ENCODE measurements at regions not wholly inside any gene's neighbourhood (a gene's known extent, or its start where the extent isn't known, plus 50 kb on each side); places are given as distances from the start of the nearest gene placed in this dataset.

GRCh38 chr2:66649006-66649405 lies 214.1 kb downstream of the MEIS1 start:
- no peak for DNase-seq
- Histone ChIP-seq H2AFZ (ENCODE audit: low read length) (no peak overlapping the region), H3K4me1 (ENCODE audit: low read length) (no peaks in the 10 kb centered on the region), H3K27me3 (replicated peaks; ENCODE audit: insufficient read depth, low read length) (no peaks in the 10 kb centered on the region), H3K9me2 (replicated peaks; ENCODE audit: insufficient read depth, low read length) (no peaks in the 10 kb centered on the region), H3K27ac (ENCODE audit: low read length) (no peak overlapping the region), H3K9me3 (replicated peaks; ENCODE audit: insufficient read depth, low read length) (no peaks in the 10 kb centered on the region), H3K9ac (ENCODE audit: low read length) (no peak overlapping the region), H3K4me2 (ENCODE audit: low read depth, low read length) (no peak overlapping the region), H4K20me1 (ENCODE audit: insufficient read depth, low read length) (no peaks in the 10 kb centered on the region), H3K4me3 (ENCODE audit: low read length) (no peak overlapping the region), H3K79me2 (ENCODE audit: low read length) (no peaks in the 10 kb centered on the region), H3F3A (ENCODE audit: insufficient read depth, low read length) (no peaks in the 10 kb centered on the region), H3K36me3 (replicated peaks; ENCODE audit: insufficient read depth, low read length) (no peaks in the 10 kb centered on the region)
- TF ChIP-seq EZH2phosphoT487 (IDR thresholded peaks at IDR 0.05; ENCODE audit: low read length): no peak
- no peak for TF ChIP-seq EZH2 (optimal IDR thresholded peaks at IDR 0.05; ENCODE audit: low read depth, low read length)
- TF ChIP-seq CTCF (IDR thresholded peaks at IDR 0.05; ENCODE audit: low read length): no peak

- Histone ChIP-seq H3K9me3 (replicated peaks; ENCODE audit: insufficient read depth, low read length) (no peaks in the 10 kb centered on the region), H3K79me2 (ENCODE audit: low read length) (no peaks in the 10 kb centered on the region), H3K36me3 (replicated peaks; ENCODE audit: insufficient read depth, low read length) (no peaks in the 10 kb centered on the region), H3K4me3 (ENCODE audit: low read length) (no peak overlapping the region), H2AFZ (ENCODE audit: low read length) (no peak overlapping the region), H3K9ac (ENCODE audit: low read length) (no peak overlapping the region), H3F3A (ENCODE audit: insufficient read depth, low read length) (no peaks in the 10 kb centered on the region), H3K27ac (ENCODE audit: low read length) (no peak overlapping the region), H4K20me1 (ENCODE audit: insufficient read depth, low read length) (no peaks in the 10 kb centered on the region), H3K27me3 (replicated peaks; ENCODE audit: insufficient read depth, low read length) (no peaks in the 10 kb centered on the region), H3K4me2 (ENCODE audit: low read depth, low read length) (no peak overlapping the region), H3K4me1 (ENCODE audit: low read length) (no peaks in the 10 kb centered on the region), H3K9me2 (replicated peaks; ENCODE audit: insufficient read depth, low read length) (no peaks in the 10 kb centered on the region)
- DNase-seq: no peak
- TF ChIP-seq EZH2phosphoT487 (IDR thresholded peaks at IDR 0.05; ENCODE audit: low read length) (no peak), CTCF (IDR thresholded peaks at IDR 0.05; ENCODE audit: low read length) (no peak), EZH2 (optimal IDR thresholded peaks at IDR 0.05; ENCODE audit: low read depth, low read length) (no peak)
Observed at GRCh38 chr2:66651295-66651694, 216.4 kb downstream of the MEIS1 start.

GRCh38 chr2:66660804-66661203 lies 225.9 kb downstream of the MEIS1 start:
- no peak for TF ChIP-seq EZH2 (optimal IDR thresholded peaks at IDR 0.05; ENCODE audit: low read depth, low read length)
- TF ChIP-seq CTCF (IDR thresholded peaks at IDR 0.05; ENCODE audit: low read length): no peak
- TF ChIP-seq EZH2phosphoT487 (IDR thresholded peaks at IDR 0.05; ENCODE audit: low read length): no peak
- no peaks in the 10 kb centered on the region for H4K20me1 ChIP-seq (ENCODE audit: insufficient read depth, low read length)
- no peaks in the 10 kb centered on the region for H3K4me1 ChIP-seq (ENCODE audit: low read length)
- no peak overlapping the region for H2AFZ ChIP-seq (ENCODE audit: low read length)
- H3F3A ChIP-seq (ENCODE audit: insufficient read depth, low read length): no peaks in the 10 kb centered on the region
- no peaks in the 10 kb centered on the region for H3K36me3 ChIP-seq (replicated peaks; ENCODE audit: insufficient read depth, low read length)
- no peak overlapping the region for H3K27ac ChIP-seq (ENCODE audit: low read length)
- H3K9me2 ChIP-seq (replicated peaks; ENCODE audit: insufficient read depth, low read length): no peaks in the 10 kb centered on the region
- H3K9ac ChIP-seq (ENCODE audit: low read length): no peak overlapping the region
- H3K4me3 ChIP-seq (ENCODE audit: low read length): no peak overlapping the region
- H3K79me2 ChIP-seq (ENCODE audit: low read length): no peaks in the 10 kb centered on the region
- no peaks in the 10 kb centered on the region for H3K9me3 ChIP-seq (replicated peaks; ENCODE audit: insufficient read depth, low read length)
- H3K27me3 ChIP-seq (replicated peaks; ENCODE audit: insufficient read depth, low read length): no peaks in the 10 kb centered on the region
- no peak overlapping the region for H3K4me2 ChIP-seq (ENCODE audit: low read depth, low read length)
- DNase-seq: no peak

Data from MM.1S (cell line).